ENCODE measurements at regions not wholly inside any gene's neighbourhood (a gene's known extent, or its start where the extent isn't known, plus 50 kb on each side); places are given as distances from the start of the nearest gene placed in this dataset.

DNA sequence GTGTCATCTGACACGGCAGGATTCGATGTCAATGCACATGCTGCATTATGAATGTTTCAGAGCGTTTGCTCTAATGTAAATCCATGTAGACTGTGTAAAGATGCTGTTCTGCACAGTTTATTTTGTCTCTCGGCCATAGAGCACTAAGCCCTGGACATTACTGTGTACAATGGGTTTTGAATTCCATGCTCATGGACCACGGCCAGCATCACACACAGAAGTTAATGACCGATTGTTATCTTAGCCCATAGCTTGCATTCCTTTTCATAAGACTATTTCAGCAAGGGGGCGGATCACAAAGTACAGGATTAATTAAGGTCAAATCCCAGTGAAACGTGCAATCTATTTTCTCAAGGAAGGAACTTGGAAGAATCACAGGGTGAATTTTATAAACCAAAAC lies 286.1 kb upstream of the TENM3 start:
- TF ChIP-seq, protein P1, sequence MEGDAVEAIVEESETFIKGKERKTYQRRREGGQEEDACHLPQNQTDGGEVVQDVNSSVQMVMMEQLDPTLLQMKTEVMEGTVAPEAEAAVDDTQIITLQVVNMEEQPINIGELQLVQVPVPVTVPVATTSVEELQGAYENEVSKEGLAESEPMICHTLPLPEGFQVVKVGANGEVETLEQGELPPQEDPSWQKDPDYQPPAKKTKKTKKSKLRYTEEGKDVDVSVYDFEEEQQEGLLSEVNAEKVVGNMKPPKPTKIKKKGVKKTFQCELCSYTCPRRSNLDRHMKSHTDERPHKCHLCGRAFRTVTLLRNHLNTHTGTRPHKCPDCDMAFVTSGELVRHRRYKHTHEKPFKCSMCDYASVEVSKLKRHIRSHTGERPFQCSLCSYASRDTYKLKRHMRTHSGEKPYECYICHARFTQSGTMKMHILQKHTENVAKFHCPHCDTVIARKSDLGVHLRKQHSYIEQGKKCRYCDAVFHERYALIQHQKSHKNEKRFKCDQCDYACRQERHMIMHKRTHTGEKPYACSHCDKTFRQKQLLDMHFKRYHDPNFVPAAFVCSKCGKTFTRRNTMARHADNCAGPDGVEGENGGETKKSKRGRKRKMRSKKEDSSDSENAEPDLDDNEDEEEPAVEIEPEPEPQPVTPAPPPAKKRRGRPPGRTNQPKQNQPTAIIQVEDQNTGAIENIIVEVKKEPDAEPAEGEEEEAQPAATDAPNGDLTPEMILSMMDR (IDR thresholded peaks at IDR 0.05; ENCODE audit: insufficient read depth, low read length) = no peak
- TF ChIP-seq POLR2AphosphoS5 (IDR thresholded peaks at IDR 0.05; ENCODE audit: low read depth) (no peak), SPI1 (IDR thresholded peaks at IDR 0.05; ENCODE audit: borderline replicate concordance, low read depth) (no peak)
- TF ChIP-seq, protein P2, sequence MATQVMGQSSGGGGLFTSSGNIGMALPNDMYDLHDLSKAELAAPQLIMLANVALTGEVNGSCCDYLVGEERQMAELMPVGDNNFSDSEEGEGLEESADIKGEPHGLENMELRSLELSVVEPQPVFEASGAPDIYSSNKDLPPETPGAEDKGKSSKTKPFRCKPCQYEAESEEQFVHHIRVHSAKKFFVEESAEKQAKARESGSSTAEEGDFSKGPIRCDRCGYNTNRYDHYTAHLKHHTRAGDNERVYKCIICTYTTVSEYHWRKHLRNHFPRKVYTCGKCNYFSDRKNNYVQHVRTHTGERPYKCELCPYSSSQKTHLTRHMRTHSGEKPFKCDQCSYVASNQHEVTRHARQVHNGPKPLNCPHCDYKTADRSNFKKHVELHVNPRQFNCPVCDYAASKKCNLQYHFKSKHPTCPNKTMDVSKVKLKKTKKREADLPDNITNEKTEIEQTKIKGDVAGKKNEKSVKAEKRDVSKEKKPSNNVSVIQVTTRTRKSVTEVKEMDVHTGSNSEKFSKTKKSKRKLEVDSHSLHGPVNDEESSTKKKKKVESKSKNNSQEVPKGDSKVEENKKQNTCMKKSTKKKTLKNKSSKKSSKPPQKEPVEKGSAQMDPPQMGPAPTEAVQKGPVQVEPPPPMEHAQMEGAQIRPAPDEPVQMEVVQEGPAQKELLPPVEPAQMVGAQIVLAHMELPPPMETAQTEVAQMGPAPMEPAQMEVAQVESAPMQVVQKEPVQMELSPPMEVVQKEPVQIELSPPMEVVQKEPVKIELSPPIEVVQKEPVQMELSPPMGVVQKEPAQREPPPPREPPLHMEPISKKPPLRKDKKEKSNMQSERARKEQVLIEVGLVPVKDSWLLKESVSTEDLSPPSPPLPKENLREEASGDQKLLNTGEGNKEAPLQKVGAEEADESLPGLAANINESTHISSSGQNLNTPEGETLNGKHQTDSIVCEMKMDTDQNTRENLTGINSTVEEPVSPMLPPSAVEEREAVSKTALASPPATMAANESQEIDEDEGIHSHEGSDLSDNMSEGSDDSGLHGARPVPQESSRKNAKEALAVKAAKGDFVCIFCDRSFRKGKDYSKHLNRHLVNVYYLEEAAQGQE (IDR thresholded peaks at IDR 0.05; ENCODE audit: insufficient replicate concordance, low read depth) = no peak

Data from HL-60 (cell line).